H1 (cell line): ENCODE measurements at regions not wholly inside any gene's neighbourhood (a gene's known extent, or its start where the extent isn't known, plus 50 kb on each side); places are given as distances from the start of the nearest gene placed in this dataset.

Experiments
- CTCF ChIA-PET: fragments of 300-600 bp; sonication (Branson Sonifier 250); formaldehyde crosslinking; loops from one replicate; lab custom pipeline; 2021; ENCODE audit not compliant: partially characterized antibody; lab: Charles Lee
- POLR2A ChIA-PET: fragments of 300-600 bp; sonication (Branson Sonifier 250); formaldehyde crosslinking; loops from one replicate; lab custom pipeline; 2021; ENCODE audit warnings: inconsistent platforms; ENCODE audit not compliant: partially characterized antibody; lab: Charles Lee
- DNase-seq, 2 experiments: peaks; one replicate each; pipeline versions ENCODE4 v3.0.0 to v3.0.0-alpha.2; 2010 to 2022; ENCODE audit warnings: low spot score in 2 of 2, low read depth in 1 of 2, mixed read lengths in 1 of 2
- FAIRE-seq: peaks from 2 replicates; lab custom pipeline; 2011; peaks lifted over from hg19 to GRCh38; lab: Jason Lieb, UNC
- H2AFZ ChIP-seq: 2 replicates; pipeline ENCODE4 v1.8.1; 2012; ENCODE audit warnings: low read length, inconsistent platforms
- H2AK5ac ChIP-seq: 2 replicates; pipeline ENCODE4 v1.6.1; 2013; ENCODE audit warnings: low read depth, low read length
- H2BK120ac ChIP-seq: replicated peaks from 2 replicates; pipeline ENCODE3; 2013; ENCODE audit warnings: low read depth, low read length, inconsistent platforms
- H2BK12ac ChIP-seq: 2 replicates; pipeline ENCODE4 v1.6.1; 2013; ENCODE audit warnings: low read depth, low read length
- H2BK15ac ChIP-seq: 2 replicates; pipeline ENCODE4 v1.6.1; 2013; ENCODE audit warnings: low read length
- H2BK20ac ChIP-seq: 2 replicates; pipeline ENCODE4 v1.6.1; 2013; ENCODE audit warnings: low read length
- H2BK5ac ChIP-seq: 2 replicates; pipeline ENCODE4 v1.6.1; 2013; ENCODE audit warnings: low read depth, low read length
- H3K14ac ChIP-seq: 2 replicates; pipeline ENCODE4 v1.6.1; 2013; ENCODE audit warnings: inconsistent platforms; ENCODE audit not compliant: insufficient read length
- H3K18ac ChIP-seq: 2 replicates; pipeline ENCODE4 v1.6.1; 2013; ENCODE audit warnings: low read length; ENCODE audit errors: extremely low read depth
- H3K23ac ChIP-seq: 2 replicates; pipeline ENCODE4 v1.6.1; 2013; ENCODE audit warnings: inconsistent platforms; ENCODE audit not compliant: insufficient read length
- H3K23me2 ChIP-seq: 2 replicates; pipeline ENCODE4 v1.6.1; 2013; ENCODE audit warnings: low read depth, low read length
- H3K27ac ChIP-seq: 2 replicates; pipeline ENCODE4 v1.6.1; 2011; ENCODE audit warnings: low read depth, low read length, inconsistent platforms
- H3K27me3 ChIP-seq, 4 experiments: replicated peaks in 1 of 4; 1 replicate in 1 of 4; 2 replicates in 3 of 4; pipeline versions ENCODE4 v1.6.1 to v1.8.1; 2011 to 2013; ENCODE audit warnings: low read length in 3 of 4, mild to moderate bottlenecking in 3 of 4, inconsistent platforms in 2 of 4, mixed read lengths in 2 of 4, moderate library complexity in 1 of 4; ENCODE audit not compliant: control insufficient read depth in 3 of 4, insufficient read depth in 3 of 4; ENCODE audit errors: extremely low read depth in 1 of 4
- H3K36me3 ChIP-seq, 4 experiments: 2 replicates each; pipeline versions ENCODE4 v1.6.1 to v1.8.1; 2011 to 2013; ENCODE audit warnings: mild to moderate bottlenecking in 4 of 4, low read length in 3 of 4, moderate library complexity in 2 of 4, control low read depth in 1 of 4, inconsistent platforms in 1 of 4; ENCODE audit not compliant: insufficient read depth in 4 of 4, control insufficient read depth in 2 of 4
- H3K4ac ChIP-seq: replicated peaks from 2 replicates; pipeline ENCODE3; 2013; ENCODE audit warnings: low read length, low read depth, mixed read lengths, inconsistent platforms; ENCODE audit not compliant: insufficient read length
- H3K4me1 ChIP-seq, 4 experiments: replicated peaks in 1 of 4; 1 replicate in 1 of 4; 2 replicates in 3 of 4; pipeline versions ENCODE4 v1.6.1 to v1.8.1; 2011 to 2013; ENCODE audit warnings: low read length in 3 of 4, inconsistent platforms in 2 of 4, mixed read lengths in 1 of 4; ENCODE audit not compliant: insufficient read depth in 4 of 4, control insufficient read depth in 3 of 4
- H3K4me2 ChIP-seq, 2 experiments: 2 replicates each; pipeline versions ENCODE4 v1.6.1 to v1.8.1; 2011 to 2013; ENCODE audit warnings: low read depth in 2 of 2, low read length in 2 of 2, control low read depth in 1 of 2, inconsistent platforms in 1 of 2, mild to moderate bottlenecking in 1 of 2; ENCODE audit not compliant: insufficient read depth in 1 of 2
- H3K4me3 ChIP-seq, 4 experiments: fragments of 200-600, 300-600 bp in 1 of 4; sonication (generic), shearing (Covaris generic), sonication (Bioruptor Twin) in 1 of 4; 2 replicates each; pipeline versions ENCODE4 v1.5.1 to v1.8.1; 2011 to 2016; ENCODE audit warnings: low read length in 4 of 4, low read depth in 3 of 4, control low read depth in 2 of 4, inconsistent platforms in 2 of 4, mild to moderate bottlenecking in 2 of 4, mixed read lengths in 1 of 4, moderate library complexity in 1 of 4; ENCODE audit not compliant: insufficient read depth in 2 of 4; ENCODE audit errors: extremely low read depth in 1 of 4
- H3K56ac ChIP-seq: replicated peaks from 2 replicates; pipeline ENCODE3; 2013; ENCODE audit warnings: low read depth, mild to moderate bottlenecking, mixed read lengths, low read length, inconsistent platforms; ENCODE audit not compliant: insufficient read length
- H3K79me1 ChIP-seq: 2 replicates; pipeline ENCODE4 v1.6.1; 2013; ENCODE audit warnings: low read depth, low read length, control low read depth
- H3K79me2 ChIP-seq, 2 experiments: 2 replicates each; pipeline versions ENCODE4 v1.6.1 to v1.8.1; 2012 to 2013; ENCODE audit warnings: low read length in 2 of 2, mild to moderate bottlenecking in 2 of 2, inconsistent platforms in 1 of 2; ENCODE audit not compliant: insufficient read depth in 2 of 2, control insufficient read depth in 1 of 2
- H3K9ac ChIP-seq, 4 experiments: replicated peaks in 1 of 4; 1 replicate in 1 of 4; 2 replicates in 3 of 4; pipeline versions ENCODE4 v1.6.1 to v1.8.1; 2011 to 2013; ENCODE audit warnings: low read depth in 3 of 4, low read length in 3 of 4, control low read depth in 2 of 4, mild to moderate bottlenecking in 2 of 4, moderate library complexity in 2 of 4, inconsistent platforms in 1 of 4; ENCODE audit errors: extremely low read depth in 1 of 4
- H3K9me3 ChIP-seq, 2 experiments: 2 replicates each; pipeline versions ENCODE4 v1.6.1 to v1.8.1; 2012 to 2013; ENCODE audit warnings: mild to moderate bottlenecking in 2 of 2, moderate library complexity in 2 of 2, control low read depth in 1 of 2, inconsistent platforms in 1 of 2, low read depth in 1 of 2, low read length in 1 of 2, mixed read lengths in 1 of 2; ENCODE audit not compliant: insufficient read depth in 2 of 2
- H4K20me1 ChIP-seq, 2 experiments: replicated peaks in 1 of 2; 2 replicates each; pipeline versions ENCODE3 to v1.8.1; 2011 to 2013; ENCODE audit warnings: inconsistent platforms in 2 of 2, low read length in 2 of 2, mild to moderate bottlenecking in 1 of 2; ENCODE audit not compliant: insufficient read depth in 2 of 2, control insufficient read depth in 1 of 2
- H4K5ac ChIP-seq: 2 replicates; pipeline ENCODE4 v1.6.1; 2013; ENCODE audit warnings: low read length, low read depth, mixed read lengths, inconsistent platforms; ENCODE audit not compliant: insufficient read length
- H4K8ac ChIP-seq: 2 replicates; pipeline ENCODE4 v1.8.0; 2013; ENCODE audit warnings: mild to moderate bottlenecking, moderate library complexity, low read length, inconsistent platforms; ENCODE audit not compliant: insufficient read depth; ENCODE audit errors: extremely low read depth
- H4K91ac ChIP-seq: replicated peaks from 2 replicates; pipeline ENCODE3; 2013; ENCODE audit warnings: low read length, mixed read lengths, inconsistent platforms; ENCODE audit not compliant: insufficient read length
- ATF3 ChIP-seq: IDR thresholded peaks from 2 replicates; pipeline ENCODE4 v1.6.1; 2011; ENCODE audit warnings: low read depth, mild to moderate bottlenecking, low read length; ENCODE audit not compliant: insufficient read depth
- CBX5 ChIP-seq: fragments of 300-800, 300-1000 bp; sonication (generic); IDR thresholded peaks from 2 replicates; pipeline ENCODE4 v1.7.1; 2016; ENCODE audit warnings: antibody characterized with exemption, low read length, low read depth
- CHD1 ChIP-seq: IDR thresholded peaks from 2 replicates; pipeline ENCODE4 v1.6.1; 2012; ENCODE audit warnings: low read depth, low read length, improper control_type of control experiment
- GABPA ChIP-seq: IDR thresholded peaks from 2 replicates; pipeline ENCODE4 v1.6.1; 2011; ENCODE audit warnings: mild to moderate bottlenecking, low read length, moderate library complexity, borderline replicate concordance; ENCODE audit not compliant: insufficient read depth
- NANOG ChIP-seq: IDR thresholded peaks from 2 replicates; pipeline ENCODE4 v1.6.1; 2011; ENCODE audit warnings: low read length, low read depth, mild to moderate bottlenecking, inconsistent platforms; ENCODE audit not compliant: insufficient read depth, poor library complexity, severe bottlenecking
- POLR2AphosphoS5 ChIP-seq: IDR thresholded peaks from 2 replicates; pipeline ENCODE4 v1.6.1; 2011; ENCODE audit warnings: low read depth, low read length
- POU5F1 ChIP-seq: IDR thresholded peaks from 2 replicates; pipeline ENCODE4 v1.6.1; 2011; ENCODE audit warnings: low read depth, mild to moderate bottlenecking, low read length, moderate library complexity
- SAP30 ChIP-seq: fragments of 300-600 bp; sonication (generic); IDR thresholded peaks from 2 replicates; pipeline ENCODE4 v1.7.1; 2012; ENCODE audit warnings: low read length, moderate library complexity, mild to moderate bottlenecking, inconsistent platforms; ENCODE audit not compliant: insufficient read depth, insufficient replicate concordance
- SP2 ChIP-seq: IDR thresholded peaks from 2 replicates; pipeline ENCODE4 v1.6.1; 2012; ENCODE audit warnings: mild to moderate bottlenecking, low read length, inconsistent platforms
- WGBS, 2 experiments: shearing (Covaris generic) in 1 of 2; methylation state at CpG; one replicate each; pipeline versions ENCODE4 v1.1.6 to v1.1.7; 2013 to 2015; ENCODE audit warnings: low lambda C conversion rate in 2 of 2, mixed read lengths in 2 of 2, inconsistent platforms in 1 of 2, low coverage in 1 of 2, missing lambda C conversion rate in 1 of 2; ENCODE audit not compliant: insufficient replicate concordance in 2 of 2, insufficient coverage in 1 of 2, insufficient read length in 1 of 2; ENCODE audit errors: extremely low coverage in 1 of 2, missing lambda C conversion rate in 1 of 2; 5-methylcytosine and 5-hydroxymethylcytosine counted together

DNA sequence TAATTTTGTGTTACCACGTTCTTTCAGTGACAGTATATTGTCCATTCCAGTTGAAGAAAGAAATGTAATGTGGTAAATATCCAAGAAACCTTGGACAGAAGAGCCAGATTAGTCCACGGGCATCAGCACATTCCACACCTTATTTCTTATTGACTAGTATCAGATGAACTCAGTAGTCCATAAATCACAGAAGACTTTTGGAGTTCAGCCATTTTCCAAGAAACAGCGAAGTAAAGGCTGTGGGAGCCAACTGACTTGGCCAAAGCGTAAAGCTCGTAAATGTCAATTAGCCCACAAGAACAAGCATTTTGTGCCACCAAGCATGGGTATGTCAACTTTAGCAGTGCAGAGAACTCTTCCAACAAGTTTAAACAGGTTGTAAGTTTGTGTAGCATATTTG lies 60.2 kb upstream of the STARD4 start:
- H3K4me1 ChIP-seq: no peaks in the 10 kb centered on the region

More for the DNA sequence above, 60.2 kb upstream of the STARD4 start:
- H3K56ac ChIP-seq: no peak overlapping the region
- H3K9ac ChIP-seq: no peak overlapping the region
- no peak overlapping the region for H3K4me3 ChIP-seq
- H2AK5ac ChIP-seq: no peak overlapping the region
- no peak overlapping the region for H2BK120ac ChIP-seq
- H3K23me2 ChIP-seq: no peaks in the 10 kb centered on the region
- no peaks in the 10 kb centered on the region for H3K9me3 ChIP-seq
- ChIA-PET CTCF (interaction anchor here (1.1 to 1.7 kb wide), 2 partner anchors 10 to 41 kb away, joined by 3 to 5 read pairs; no protein-coding TSS in a partner anchor), POLR2A (no interaction called here)
- 92% methylated on average over 5 of the region's 5 CpGs; no CpG with 5 or more reads in 1 of the 2 experiments for WGBS, 2 experiments
- no peak overlapping the region for H4K5ac ChIP-seq
- no peak for TF ChIP-seq NANOG
- no peak for TF ChIP-seq SAP30
- no peak for TF ChIP-seq POLR2AphosphoS5
- TF ChIP-seq POU5F1: no peak
- TF ChIP-seq GABPA: no peak
- TF ChIP-seq ATF3: no peak
- no peak for TF ChIP-seq CHD1
- no peak for TF ChIP-seq CBX5
- no peak for TF ChIP-seq SP2
- H3K27ac ChIP-seq: no peak overlapping the region
- no peak overlapping the region for H3K4ac ChIP-seq
- no peak overlapping the region for H4K91ac ChIP-seq
- no peak overlapping the region for H4K8ac ChIP-seq
- no peak overlapping the region for H3K4me2 ChIP-seq
- H2BK12ac ChIP-seq: no peak overlapping the region
- H2AFZ ChIP-seq: no peak overlapping the region
- no peak overlapping the region for H3K18ac ChIP-seq
- H2BK5ac ChIP-seq: no peak overlapping the region
- no peak overlapping the region for H2BK20ac ChIP-seq
- DNase-seq: no peak
- H3K27me3 ChIP-seq: no peaks in the 10 kb centered on the region
- no peaks in the 10 kb centered on the region for H4K20me1 ChIP-seq
- no peak overlapping the region for H3K14ac ChIP-seq
- H3K79me2 ChIP-seq: no peaks in the 10 kb centered on the region
- no peak for FAIRE-seq
- no peaks in the 10 kb centered on the region for H3K79me1 ChIP-seq
- H3K23ac ChIP-seq: no peak overlapping the region
- H2BK15ac ChIP-seq: no peak overlapping the region
- no peaks in the 10 kb centered on the region for H3K36me3 ChIP-seq
